Astrocyte of the cerebellum (primary cell): ENCODE measurements at regions not wholly inside any gene's neighbourhood (a gene's known extent, or its start where the extent isn't known, plus 50 kb on each side); places are given as distances from the start of the nearest gene placed in this dataset.
"Not testable (repeated sequence)": the region's sequence is repeated elsewhere in the genome, so short reads cannot be mapped to it uniquely, and the experiment has no call there.

Experiments
- DNase-seq: peaks from one replicate; pipeline ENCODE4 v3.0.0-alpha.2; 2011; ENCODE audit warnings: low read depth
- H3K4me3 ChIP-seq: 2 replicates; pipeline ENCODE4 v1.5.1; 2011; ENCODE audit warnings: mild to moderate bottlenecking, low read depth, low read length, moderate library complexity
- in situ Hi-C: cut with HindIII; loops from 2 replicates; pipeline ENCODE4 v1.10.0; 2017; ENCODE audit warnings: low sequenced_read_pairs
- TF ChIP-seq, protein P1 (sequence below): IDR thresholded peaks from 2 replicates; pipeline ENCODE4 v1.5.1; 2012; ENCODE audit warnings: low read length, low read depth, moderate library complexity, mild to moderate bottlenecking; ENCODE audit errors: missing control alignments

DNA sequence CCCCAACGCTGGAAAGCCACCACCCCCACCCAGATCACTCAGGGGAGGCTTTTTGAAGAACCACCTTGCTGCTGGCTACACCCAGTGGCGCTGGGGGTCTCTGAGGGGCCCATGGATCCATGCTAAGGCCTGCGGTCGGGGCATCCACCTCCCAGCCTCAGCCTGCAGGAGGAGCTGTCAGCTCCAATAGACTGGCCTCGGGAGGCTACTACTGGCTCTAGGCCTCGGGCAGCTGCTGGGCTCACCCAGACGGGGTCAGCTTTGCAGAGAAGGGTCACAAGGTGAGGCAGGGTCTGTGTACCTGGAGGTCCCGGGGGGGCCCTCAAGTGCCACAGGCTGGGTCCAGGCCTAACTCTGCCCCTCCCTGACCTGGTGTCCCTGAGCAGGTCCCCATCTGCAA lies 193.7 kb downstream of the OLFM1 start:
- DNase-seq, result no peak
- no peak overlapping the region for H3K4me3 ChIP-seq
- in situ Hi-C loops, result no loop called here
- TF ChIP-seq, protein P1, sequence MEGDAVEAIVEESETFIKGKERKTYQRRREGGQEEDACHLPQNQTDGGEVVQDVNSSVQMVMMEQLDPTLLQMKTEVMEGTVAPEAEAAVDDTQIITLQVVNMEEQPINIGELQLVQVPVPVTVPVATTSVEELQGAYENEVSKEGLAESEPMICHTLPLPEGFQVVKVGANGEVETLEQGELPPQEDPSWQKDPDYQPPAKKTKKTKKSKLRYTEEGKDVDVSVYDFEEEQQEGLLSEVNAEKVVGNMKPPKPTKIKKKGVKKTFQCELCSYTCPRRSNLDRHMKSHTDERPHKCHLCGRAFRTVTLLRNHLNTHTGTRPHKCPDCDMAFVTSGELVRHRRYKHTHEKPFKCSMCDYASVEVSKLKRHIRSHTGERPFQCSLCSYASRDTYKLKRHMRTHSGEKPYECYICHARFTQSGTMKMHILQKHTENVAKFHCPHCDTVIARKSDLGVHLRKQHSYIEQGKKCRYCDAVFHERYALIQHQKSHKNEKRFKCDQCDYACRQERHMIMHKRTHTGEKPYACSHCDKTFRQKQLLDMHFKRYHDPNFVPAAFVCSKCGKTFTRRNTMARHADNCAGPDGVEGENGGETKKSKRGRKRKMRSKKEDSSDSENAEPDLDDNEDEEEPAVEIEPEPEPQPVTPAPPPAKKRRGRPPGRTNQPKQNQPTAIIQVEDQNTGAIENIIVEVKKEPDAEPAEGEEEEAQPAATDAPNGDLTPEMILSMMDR, result no peak

DNA sequence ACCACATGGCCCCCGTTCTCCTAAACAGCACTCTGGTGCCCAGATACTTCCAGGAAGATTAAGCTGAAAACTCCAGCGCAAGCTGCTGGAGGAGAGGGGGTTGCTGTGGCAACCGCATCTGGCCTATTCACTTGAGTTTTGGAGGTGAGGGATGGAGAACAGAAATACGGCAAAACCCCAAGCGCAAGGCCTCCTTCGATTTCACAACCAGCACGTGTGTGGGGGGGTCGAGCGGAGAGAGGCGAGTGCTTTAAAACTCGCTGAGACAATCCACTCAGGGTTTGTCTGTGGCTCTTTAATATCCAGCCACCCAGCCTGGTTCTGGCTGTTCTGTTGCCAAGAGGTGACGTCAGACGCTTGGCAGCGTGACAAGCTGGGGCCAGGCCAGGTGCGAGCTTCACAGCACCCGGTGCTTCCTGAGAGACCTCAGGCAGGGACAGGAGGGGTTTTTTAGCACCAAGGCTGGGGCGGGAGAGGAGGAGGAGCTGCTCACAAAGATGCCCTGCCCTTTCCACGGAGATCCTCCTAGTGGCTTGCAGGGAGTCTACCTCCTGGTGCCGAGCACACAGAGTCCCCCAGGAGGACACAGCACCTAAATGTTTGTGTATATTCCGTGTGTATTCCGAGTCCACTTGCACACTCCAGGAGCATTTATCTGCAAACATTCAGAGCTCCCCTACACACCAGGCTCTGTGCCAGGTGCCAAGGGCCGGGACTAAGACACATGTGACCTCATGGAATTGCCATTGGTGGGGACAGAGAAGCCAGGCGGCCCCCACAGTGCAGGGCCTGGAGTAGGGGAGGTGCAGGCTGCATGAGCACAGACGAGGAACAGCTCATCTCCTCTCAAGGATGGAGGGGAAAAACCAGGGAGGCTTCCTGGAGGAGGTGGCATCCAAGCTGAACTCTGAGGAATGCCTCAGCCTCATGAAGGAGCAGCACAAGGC lies 194.6 kb downstream of the OLFM1 start:
- no peak for DNase-seq
- TF ChIP-seq, protein P1, result no peak
- in situ Hi-C loops, result no loop called here
- no peak overlapping the region for H3K4me3 ChIP-seq

DNA sequence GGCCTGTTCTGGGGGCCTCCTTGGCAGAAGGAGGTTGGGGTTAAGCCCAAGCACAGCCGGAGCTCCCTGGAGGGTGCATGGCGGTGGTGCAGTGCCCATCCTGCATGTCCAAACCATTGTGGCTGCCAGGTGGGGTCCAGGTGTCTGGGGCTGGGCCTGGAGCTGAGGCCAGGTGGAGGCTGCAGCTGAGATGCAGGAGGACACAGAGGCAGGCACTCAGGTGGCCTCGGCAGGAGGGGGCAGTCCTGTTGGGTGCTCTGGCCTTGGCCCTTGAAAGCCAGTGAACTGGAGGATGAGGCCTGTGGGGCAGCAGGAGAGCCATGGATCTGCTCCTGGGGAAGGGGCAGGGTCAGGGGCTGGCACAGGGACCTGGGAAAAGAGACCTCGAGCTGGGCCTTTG lies 195.3 kb downstream of the OLFM1 start:
- no peak for DNase-seq
- in situ Hi-C loops, result no loop called here
- H3K4me3 ChIP-seq, result no peak overlapping the region
- TF ChIP-seq, protein P1, result no peak

DNA sequence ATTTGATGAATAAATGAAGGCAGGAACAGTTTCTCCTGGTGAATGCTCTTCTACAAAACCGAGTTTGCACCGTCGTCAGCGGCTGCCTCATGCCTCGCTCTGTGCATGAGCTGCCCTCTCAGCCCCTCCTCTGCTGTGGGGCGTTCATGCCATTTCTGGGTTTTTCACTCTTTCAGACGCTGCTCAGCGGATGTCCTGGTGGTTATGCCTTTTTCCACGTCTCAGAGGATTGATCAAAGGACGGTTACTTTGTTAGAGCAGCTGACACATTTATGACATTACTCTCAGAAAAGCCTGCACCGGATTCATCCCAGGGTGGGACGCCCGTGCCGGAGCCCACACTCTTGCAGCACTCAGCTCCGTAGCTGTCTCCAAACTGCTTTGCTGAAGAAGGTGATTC lies 195.9 kb upstream of the PPP1R26 start:
- TF ChIP-seq, protein P1, result no peak
- in situ Hi-C loops, result no loop called here
- no peak for DNase-seq
- H3K4me3 ChIP-seq, result no peak overlapping the region

DNA sequence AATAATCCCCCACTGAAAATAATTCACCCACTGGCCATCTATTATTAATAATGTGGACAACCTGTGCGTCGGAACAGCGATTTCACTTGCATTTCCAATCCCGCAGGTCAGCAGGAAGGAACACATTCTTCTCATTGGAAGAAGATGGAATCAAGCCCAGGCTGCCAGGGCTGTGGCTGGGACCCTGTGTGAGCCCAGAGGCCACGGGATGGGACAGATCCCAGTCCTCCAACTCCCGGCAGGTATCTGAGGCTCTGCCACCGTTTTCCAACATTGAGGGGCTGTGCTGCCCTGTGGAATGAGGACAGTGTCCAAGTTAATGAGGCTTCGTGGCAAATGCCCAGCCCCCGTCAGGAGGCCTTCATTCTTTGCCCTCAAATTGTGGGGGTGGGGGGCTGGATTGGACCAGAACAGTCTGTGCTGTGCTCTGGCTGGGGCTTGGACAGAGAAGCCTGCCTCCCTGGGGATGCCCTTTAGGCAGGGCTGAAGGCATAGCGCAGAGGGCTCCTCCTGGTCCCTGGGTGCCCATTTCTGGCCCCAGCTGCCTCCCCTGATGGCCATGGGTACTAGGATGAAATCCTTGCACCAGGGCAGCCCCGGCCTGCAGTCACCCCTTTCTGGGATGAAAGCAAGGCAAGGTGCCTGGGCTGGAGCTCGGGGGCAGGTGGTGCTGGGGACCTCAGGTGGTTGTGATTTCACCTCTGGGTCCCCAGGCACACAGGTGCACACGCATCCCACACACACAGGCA lies 195.0 kb upstream of the PPP1R26 start:
- DNase-seq, result no peak
- TF ChIP-seq, protein P1, result no peak
- no peak overlapping the region for H3K4me3 ChIP-seq
- in situ Hi-C loops, result no loop called here

DNA sequence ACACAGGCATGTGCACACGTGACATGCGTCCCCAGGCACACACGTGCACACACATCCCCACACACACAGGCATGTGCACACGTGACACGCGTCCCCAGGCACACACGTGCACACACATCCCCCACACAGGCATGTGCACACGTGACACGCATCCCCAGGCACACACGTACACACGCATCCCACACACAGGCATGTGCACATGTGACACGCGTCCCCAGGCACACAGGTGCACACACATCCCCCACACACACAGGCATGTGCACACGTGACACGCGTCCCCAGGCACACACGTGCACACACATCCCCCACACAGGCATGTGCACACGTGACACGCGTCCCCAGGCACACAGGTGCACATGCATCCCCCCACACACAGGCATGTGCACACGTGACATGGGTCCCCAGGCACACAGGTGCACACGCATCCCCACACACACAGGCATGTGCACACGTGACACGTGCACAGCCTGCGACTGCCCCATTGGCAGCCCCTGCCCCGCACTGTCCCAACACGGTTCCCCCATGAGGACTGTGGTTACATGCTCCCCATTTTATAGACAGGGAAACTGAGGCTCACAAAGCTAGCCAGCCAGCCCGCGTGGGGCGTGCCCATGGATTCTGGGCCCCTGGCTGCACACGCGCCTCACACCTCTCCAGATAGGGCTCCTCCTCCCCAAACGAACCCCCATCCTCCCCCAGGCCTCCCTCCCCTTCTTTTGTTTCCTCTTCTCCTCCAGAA lies 193.2 kb upstream of the PPP1R26 start:
- DNase-seq, in situ Hi-C loops, H3K4me3 ChIP-seq: not testable (repeated sequence)
